ENCODE measurements at regions not wholly inside any gene's neighbourhood (a gene's known extent, or its start where the extent isn't known, plus 50 kb on each side); places are given as distances from the start of the nearest gene placed in this dataset.

DNA sequence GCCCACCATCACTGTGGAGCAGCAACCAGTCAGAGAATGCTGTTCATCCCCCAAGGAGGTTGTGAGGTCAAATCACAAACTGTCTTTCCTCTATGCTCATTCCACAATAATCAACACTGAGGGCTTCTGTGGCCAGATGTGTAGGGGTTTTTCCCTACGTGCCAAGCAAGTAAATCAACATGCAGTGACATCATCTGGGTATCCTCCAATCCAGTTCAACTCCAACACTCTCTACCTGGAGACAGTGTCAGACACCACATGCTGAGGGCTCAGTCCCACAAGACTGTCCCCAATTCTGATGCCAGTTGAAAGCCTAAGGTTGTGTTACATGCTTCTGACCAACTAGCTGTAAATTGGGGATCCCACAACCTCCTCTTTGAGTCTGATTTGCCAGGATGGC is 57.3 kb upstream of the DMRT1 start:
- Histone ChIP-seq H3K27ac (no peak overlapping the region), H3K9me3 (no peaks in the 10 kb centered on the region), H3K36me3 (no peaks in the 10 kb centered on the region), H3K27me3 (no peaks in the 10 kb centered on the region), H3K4me1 (no peaks in the 10 kb centered on the region), H3K4me3 (no peak overlapping the region)
- no peak for DNase-seq
- TF ChIP-seq, protein P1, sequence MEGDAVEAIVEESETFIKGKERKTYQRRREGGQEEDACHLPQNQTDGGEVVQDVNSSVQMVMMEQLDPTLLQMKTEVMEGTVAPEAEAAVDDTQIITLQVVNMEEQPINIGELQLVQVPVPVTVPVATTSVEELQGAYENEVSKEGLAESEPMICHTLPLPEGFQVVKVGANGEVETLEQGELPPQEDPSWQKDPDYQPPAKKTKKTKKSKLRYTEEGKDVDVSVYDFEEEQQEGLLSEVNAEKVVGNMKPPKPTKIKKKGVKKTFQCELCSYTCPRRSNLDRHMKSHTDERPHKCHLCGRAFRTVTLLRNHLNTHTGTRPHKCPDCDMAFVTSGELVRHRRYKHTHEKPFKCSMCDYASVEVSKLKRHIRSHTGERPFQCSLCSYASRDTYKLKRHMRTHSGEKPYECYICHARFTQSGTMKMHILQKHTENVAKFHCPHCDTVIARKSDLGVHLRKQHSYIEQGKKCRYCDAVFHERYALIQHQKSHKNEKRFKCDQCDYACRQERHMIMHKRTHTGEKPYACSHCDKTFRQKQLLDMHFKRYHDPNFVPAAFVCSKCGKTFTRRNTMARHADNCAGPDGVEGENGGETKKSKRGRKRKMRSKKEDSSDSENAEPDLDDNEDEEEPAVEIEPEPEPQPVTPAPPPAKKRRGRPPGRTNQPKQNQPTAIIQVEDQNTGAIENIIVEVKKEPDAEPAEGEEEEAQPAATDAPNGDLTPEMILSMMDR (IDR thresholded peaks at IDR 0.05), result no peak
- no peak for TF ChIP-seq POLR2A (IDR thresholded peaks at IDR 0.05)

DNA sequence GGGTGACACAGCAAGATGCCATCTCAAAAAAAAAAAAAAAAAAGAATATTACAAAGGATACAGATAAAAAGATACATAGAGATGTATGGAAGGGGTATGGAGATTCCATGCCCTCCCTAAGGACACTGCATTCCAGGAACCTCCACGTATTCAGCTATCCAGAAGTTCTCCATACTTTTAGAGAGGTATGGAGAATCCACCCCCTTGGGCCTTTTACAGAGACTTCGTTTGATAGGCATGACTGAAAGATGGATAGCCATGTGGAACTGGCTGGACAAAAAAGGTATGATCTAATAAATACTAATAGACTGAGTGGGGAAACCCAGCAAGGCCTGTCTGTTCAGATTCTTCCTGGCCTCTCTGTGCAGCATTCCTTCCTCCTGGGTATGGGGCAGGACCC is 56.6 kb upstream of the DMRT1 start:
- no peaks in the 10 kb centered on the region for H3K27me3 ChIP-seq
- H3K36me3 ChIP-seq, result no peaks in the 10 kb centered on the region
- no peaks in the 10 kb centered on the region for H3K9me3 ChIP-seq
- H3K4me3 ChIP-seq, result no peak overlapping the region
- TF ChIP-seq, protein P1 (IDR thresholded peaks at IDR 0.05), result no peak
- no peak for TF ChIP-seq POLR2A (IDR thresholded peaks at IDR 0.05)
- no peak overlapping the region for H3K27ac ChIP-seq
- no peaks in the 10 kb centered on the region for H3K4me1 ChIP-seq
- no peak for DNase-seq

DNA sequence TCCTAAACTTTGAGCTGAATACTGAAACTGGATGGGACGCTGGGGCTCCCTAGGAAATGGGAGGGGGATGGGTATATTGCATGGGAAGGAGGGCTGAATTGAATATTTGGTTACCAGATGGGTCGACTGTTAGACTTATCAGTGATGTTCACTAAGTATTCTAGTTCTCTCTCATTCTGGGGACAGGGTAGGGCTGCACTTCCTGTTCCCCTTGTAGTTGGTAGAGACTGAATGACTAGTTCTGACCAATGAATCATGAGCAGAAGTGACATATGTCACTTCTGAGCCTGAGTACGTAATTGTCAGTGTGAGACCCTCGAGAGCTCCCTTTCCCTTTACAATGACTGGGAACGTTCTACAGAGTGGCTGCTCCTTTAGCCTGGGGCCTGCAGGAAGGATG is 55.5 kb upstream of the DMRT1 start:
- Histone ChIP-seq H3K4me1 (no peaks in the 10 kb centered on the region), H3K27ac (no peak overlapping the region), H3K9me3 (no peaks in the 10 kb centered on the region), H3K27me3 (no peaks in the 10 kb centered on the region), H3K4me3 (no peak overlapping the region), H3K36me3 (no peaks in the 10 kb centered on the region)
- no peak for DNase-seq
- no peak for TF ChIP-seq POLR2A (IDR thresholded peaks at IDR 0.05)
- TF ChIP-seq, protein P1 (IDR thresholded peaks at IDR 0.05), result no peak

DNA sequence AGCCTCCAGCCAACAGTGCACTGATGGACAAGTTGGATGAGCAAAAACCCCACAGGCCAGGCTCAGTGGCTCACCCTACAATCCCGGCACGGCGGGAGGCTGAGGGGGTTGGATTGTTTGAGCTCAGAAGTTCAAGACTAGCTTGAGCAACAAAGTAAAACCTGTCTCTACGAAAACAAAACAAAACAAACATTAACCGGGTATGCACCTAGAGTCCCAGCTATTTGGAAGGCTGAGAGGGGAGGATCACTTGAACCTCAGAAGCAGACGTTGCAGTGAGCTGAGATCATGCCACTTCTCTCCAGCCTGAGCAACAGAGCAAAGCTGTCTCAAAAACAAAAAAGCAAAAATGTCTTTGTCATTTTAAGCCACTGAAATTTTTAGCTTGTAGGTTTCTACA is 55.1 kb upstream of the DMRT1 start:
- H3K27ac ChIP-seq, result no peak overlapping the region
- no peak overlapping the region for H3K4me3 ChIP-seq
- H3K27me3 ChIP-seq, result no peaks in the 10 kb centered on the region
- H3K4me1 ChIP-seq, result no peaks in the 10 kb centered on the region
- no peaks in the 10 kb centered on the region for H3K36me3 ChIP-seq
- TF ChIP-seq, protein P1 (IDR thresholded peaks at IDR 0.05), result no peak
- no peak for TF ChIP-seq POLR2A (IDR thresholded peaks at IDR 0.05)
- no peaks in the 10 kb centered on the region for H3K9me3 ChIP-seq
- no peak for DNase-seq

DNA sequence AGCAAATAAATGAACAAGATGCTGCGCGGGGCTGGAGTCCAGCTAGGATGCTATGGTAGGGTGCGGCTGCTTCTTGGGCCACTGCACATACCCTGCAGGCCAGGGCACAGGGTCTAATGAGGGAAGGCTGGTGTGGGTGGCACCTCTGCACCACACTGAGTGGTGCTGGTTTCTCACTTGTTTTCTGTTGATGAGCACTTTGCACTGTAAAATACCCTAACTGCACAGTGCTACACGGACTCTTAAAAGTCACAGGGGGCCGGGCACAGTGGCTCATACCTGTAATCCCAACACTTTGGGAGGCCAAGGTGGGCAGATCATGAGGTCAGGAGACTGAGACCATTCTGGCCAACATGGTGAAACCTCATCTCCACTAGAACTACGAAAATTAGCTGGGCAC is 52.7 kb upstream of the DMRT1 start:
- Histone ChIP-seq H3K27me3 (no peaks in the 10 kb centered on the region), H3K4me3 (no peak overlapping the region), H3K4me1 (no peaks in the 10 kb centered on the region), H3K36me3 (no peaks in the 10 kb centered on the region), H3K9me3 (no peaks in the 10 kb centered on the region), H3K27ac (no peak overlapping the region)
- no peak for TF ChIP-seq POLR2A (IDR thresholded peaks at IDR 0.05)
- TF ChIP-seq, protein P1 (IDR thresholded peaks at IDR 0.05), result no peak
- DNase-seq, result no peak

Small RNA genes in the stretch of these regions (small RNA-seq; reads per million reads assigned to genes)
- gene AL392089.1 (0 reads per million in 2 donors), gene RNU6-1327P (0 reads per million in 2 donors)
